ENCODE measurements at regions not wholly inside any gene's neighbourhood (a gene's known extent, or its start where the extent isn't known, plus 50 kb on each side); places are given as distances from the start of the nearest gene placed in this dataset.

- TF ChIP-seq REST (IDR thresholded peaks at IDR 0.05; ENCODE audit: insufficient replicate concordance, low read depth): no peak
- TF ChIP-seq, protein P1, sequence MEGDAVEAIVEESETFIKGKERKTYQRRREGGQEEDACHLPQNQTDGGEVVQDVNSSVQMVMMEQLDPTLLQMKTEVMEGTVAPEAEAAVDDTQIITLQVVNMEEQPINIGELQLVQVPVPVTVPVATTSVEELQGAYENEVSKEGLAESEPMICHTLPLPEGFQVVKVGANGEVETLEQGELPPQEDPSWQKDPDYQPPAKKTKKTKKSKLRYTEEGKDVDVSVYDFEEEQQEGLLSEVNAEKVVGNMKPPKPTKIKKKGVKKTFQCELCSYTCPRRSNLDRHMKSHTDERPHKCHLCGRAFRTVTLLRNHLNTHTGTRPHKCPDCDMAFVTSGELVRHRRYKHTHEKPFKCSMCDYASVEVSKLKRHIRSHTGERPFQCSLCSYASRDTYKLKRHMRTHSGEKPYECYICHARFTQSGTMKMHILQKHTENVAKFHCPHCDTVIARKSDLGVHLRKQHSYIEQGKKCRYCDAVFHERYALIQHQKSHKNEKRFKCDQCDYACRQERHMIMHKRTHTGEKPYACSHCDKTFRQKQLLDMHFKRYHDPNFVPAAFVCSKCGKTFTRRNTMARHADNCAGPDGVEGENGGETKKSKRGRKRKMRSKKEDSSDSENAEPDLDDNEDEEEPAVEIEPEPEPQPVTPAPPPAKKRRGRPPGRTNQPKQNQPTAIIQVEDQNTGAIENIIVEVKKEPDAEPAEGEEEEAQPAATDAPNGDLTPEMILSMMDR (IDR thresholded peaks at IDR 0.05; ENCODE audit: insufficient read depth, low read length): no peak
These were observed 113.8 kb upstream of the SCN7A start for GRCh38 chr2:166607880-166608279.

Measured in HL-60 (cell line).